ENCODE measurements at regions not wholly inside any gene's neighbourhood (a gene's known extent, or its start where the extent isn't known, plus 50 kb on each side); places are given as distances from the start of the nearest gene placed in this dataset.

DNA sequence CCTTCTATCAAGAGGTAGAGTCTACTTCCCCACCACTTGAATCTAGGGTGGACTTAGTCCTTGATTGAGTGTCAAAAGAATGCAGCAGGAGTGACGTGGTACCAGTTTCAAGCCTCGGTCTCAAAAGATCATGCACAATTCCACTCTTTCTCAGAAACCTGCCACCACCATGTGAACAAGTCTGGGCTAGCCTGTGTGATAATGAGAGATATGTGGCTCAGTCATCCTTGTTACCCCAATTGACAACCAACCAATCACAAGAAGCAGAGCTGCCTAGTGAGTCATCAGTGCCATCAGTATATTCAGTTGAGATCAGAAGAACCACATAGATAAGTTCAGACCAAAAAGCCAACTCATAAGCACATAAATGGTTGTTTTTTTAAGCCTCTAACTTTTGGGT, 374.5 kb downstream of the IL20RB start:
- TF ChIP-seq POLR2AphosphoS5 (IDR thresholded peaks at IDR 0.05; ENCODE audit: borderline replicate concordance, low read depth, low read length) (no peak), EZH2 (IDR thresholded peaks at IDR 0.05) (no peak)
